GM23338 (cell line): ENCODE measurements at regions not wholly inside any gene's neighbourhood (a gene's known extent, or its start where the extent isn't known, plus 50 kb on each side); places are given as distances from the start of the nearest gene placed in this dataset.

Experiments used
- ATAC-seq: fragments of 200-7000 bp; cut with Tn5 transposase; 3 replicates; pipeline ENCODE4 v1.9.1; 2020
- DNase-seq: peaks from one replicate; pipeline ENCODE4 v3.0.0-alpha.2; 2015; ENCODE audit warnings: low spot score
- H2AFZ ChIP-seq: fragments of 200-600 bp; sonication (generic); 2 replicates; pipeline ENCODE4 v1.8.0; 2016; ENCODE audit warnings: antibody characterized with exemption, mild to moderate bottlenecking, moderate library complexity
- H3F3A ChIP-seq: fragments of 200-600 bp; sonication (generic); replicated peaks from 2 replicates; pipeline ENCODE4 v1.8.0; 2017; ENCODE audit warnings: antibody characterized with exemption, mixed run types, low read depth
- H3K27ac ChIP-seq: fragments of 200-600 bp; sonication (generic); 2 replicates; pipeline ENCODE4 v1.6.1; 2016; ENCODE audit warnings: low read depth
- H3K27me3 ChIP-seq: fragments of 200-600 bp; sonication (generic); 2 replicates; pipeline ENCODE4 v1.8.0; 2016; ENCODE audit warnings: mild to moderate bottlenecking, mixed run types, moderate library complexity; ENCODE audit not compliant: insufficient read depth
- H3K36me3 ChIP-seq: fragments of 200-600 bp; sonication (generic); 2 replicates; pipeline ENCODE4 v1.8.0; 2016; ENCODE audit warnings: mild to moderate bottlenecking; ENCODE audit not compliant: insufficient read depth
- H3K4me1 ChIP-seq: fragments of 200-600 bp; sonication (generic); 2 replicates; pipeline ENCODE4 v1.8.0; 2016; ENCODE audit warnings: mild to moderate bottlenecking, moderate library complexity; ENCODE audit not compliant: insufficient read depth
- H3K4me2 ChIP-seq: fragments of 200-600 bp; sonication (generic); 2 replicates; pipeline ENCODE4 v1.7.1; 2017; ENCODE audit warnings: mixed run types
- H3K4me3 ChIP-seq: fragments of 200-600 bp; sonication (generic); 2 replicates; pipeline ENCODE4 v1.6.1; 2016; ENCODE audit warnings: mixed run types
- H3K79me2 ChIP-seq: fragments of 200-600 bp; sonication (generic); replicated peaks from 2 replicates; pipeline ENCODE4 v1.8.0; 2017; ENCODE audit warnings: mild to moderate bottlenecking; ENCODE audit not compliant: insufficient read depth
- H3K9me2 ChIP-seq: fragments of 200-600 bp; sonication (generic); 2 replicates; pipeline ENCODE4 v1.8.0; 2017; ENCODE audit not compliant: insufficient read depth
- H4K20me1 ChIP-seq: fragments of 200-600 bp; sonication (generic); replicated peaks from 2 replicates; pipeline ENCODE4 v1.8.0; 2017; ENCODE audit warnings: mild to moderate bottlenecking; ENCODE audit not compliant: insufficient read depth
- H3K27ac Mint-ChIP-seq: 2 replicates; pipeline ENCODE4 v1.8.0; 2020; ENCODE audit warnings: inconsistent platforms, mild to moderate bottlenecking, moderate library complexity, mixed read lengths
- H3K27me3 Mint-ChIP-seq: 3 replicates; pipeline ENCODE4 v1.8.0; 2022; ENCODE audit warnings: low read depth, mild to moderate bottlenecking, moderate library complexity, mixed read lengths, inconsistent platforms; ENCODE audit not compliant: insufficient read depth, poor library complexity
- H3K36me3 Mint-ChIP-seq: 3 replicates; pipeline ENCODE4 v1.8.0; 2021; ENCODE audit warnings: low read depth, mild to moderate bottlenecking, inconsistent platforms, moderate library complexity, mixed read lengths
- H3K4me1 Mint-ChIP-seq: 3 replicates; pipeline ENCODE4 v1.8.0; 2020; ENCODE audit warnings: mild to moderate bottlenecking, inconsistent platforms, mixed read lengths
- H3K4me3 Mint-ChIP-seq: 3 replicates; pipeline ENCODE4 v1.8.0; 2021; ENCODE audit warnings: moderate library complexity, mild to moderate bottlenecking, inconsistent platforms, mixed read lengths
- H3K9me3 Mint-ChIP-seq: 3 replicates; pipeline ENCODE4 v1.8.0; 2020; ENCODE audit warnings: moderate library complexity, mild to moderate bottlenecking, inconsistent platforms, mixed read lengths
- CREB1 ChIP-seq: fragments of 250-450 bp; sonication (Bioruptor Pico); IDR thresholded peaks from 2 replicates; pipeline ENCODE4 v1.5.0; 2020; ENCODE audit warnings: low read depth, mild to moderate bottlenecking, moderate library complexity
- EZH2 ChIP-seq: fragments of 200-600 bp; sonication (generic); IDR thresholded peaks from one replicate; pipeline ENCODE4 v1.8.0; 2017; ENCODE audit warnings: antibody characterized with exemption, mild to moderate bottlenecking, low read depth; ENCODE audit not compliant: unreplicated experiment
- EZH2phosphoT487 ChIP-seq: fragments of 200-600 bp; sonication (generic); IDR thresholded peaks from one replicate; pipeline ENCODE4 v1.8.1; 2018; ENCODE audit warnings: antibody characterized with exemption; ENCODE audit not compliant: unreplicated experiment
- JUNB ChIP-seq: IDR thresholded peaks from one replicate; pipeline ENCODE4 v1.6.1; 2016; ENCODE audit warnings: antibody characterized with exemption; ENCODE audit not compliant: unreplicated experiment
- NANOG ChIP-seq: IDR thresholded peaks from 2 replicates; pipeline ENCODE4 v1.6.1; 2016; ENCODE audit warnings: antibody characterized with exemption, borderline replicate concordance
- POLR2AphosphoS5 ChIP-seq: IDR thresholded peaks from 2 replicates; pipeline ENCODE4 v1.6.1; 2016; ENCODE audit warnings: antibody characterized with exemption, low read depth
- STAT1 ChIP-seq: IDR thresholded peaks from one replicate; pipeline ENCODE4 v1.6.1; 2016; ENCODE audit warnings: antibody characterized with exemption; ENCODE audit not compliant: unreplicated experiment
- ZNF114 ChIP-seq: fragments of 250-450 bp; sonication (Bioruptor Pico); IDR thresholded peaks from 2 replicates; pipeline ENCODE4 v1.5.0; 2020; ENCODE audit warnings: mild to moderate bottlenecking, moderate library complexity
- ZNF331 ChIP-seq: fragments of 250-450 bp; sonication (Bioruptor Pico); IDR thresholded peaks from 2 replicates; pipeline ENCODE4 v1.5.0; 2020; ENCODE audit warnings: low read depth, mild to moderate bottlenecking, moderate library complexity
- TF ChIP-seq, protein P1 (sequence below): IDR thresholded peaks from 2 replicates; pipeline ENCODE4 v1.6.1; 2016; ENCODE audit warnings: antibody characterized with exemption
- TF ChIP-seq, protein P2 (sequence below), 2 experiments: fragments of 200-600 bp in 1 of 2; sonication (generic) in 1 of 2; conservative IDR thresholded peaks; 2 replicates each; pipeline versions ENCODE4 v1.5.1 to v1.6.1; 2016 to 2017; ENCODE audit warnings: antibody characterized with exemption in 2 of 2, low read depth in 2 of 2, mild to moderate bottlenecking in 2 of 2, moderate library complexity in 1 of 2
- TF ChIP-seq, protein P3 (sequence below): IDR thresholded peaks from one replicate; pipeline ENCODE4 v1.6.1; 2018; ENCODE audit warnings: antibody characterized with exemption; ENCODE audit not compliant: unreplicated experiment
- TF ChIP-seq, protein P4 (sequence below): fragments of 250-450 bp; sonication (Bioruptor Pico); IDR thresholded peaks from 2 replicates; pipeline ENCODE4 v1.5.0; 2020; ENCODE audit warnings: mild to moderate bottlenecking, moderate library complexity

DNA sequence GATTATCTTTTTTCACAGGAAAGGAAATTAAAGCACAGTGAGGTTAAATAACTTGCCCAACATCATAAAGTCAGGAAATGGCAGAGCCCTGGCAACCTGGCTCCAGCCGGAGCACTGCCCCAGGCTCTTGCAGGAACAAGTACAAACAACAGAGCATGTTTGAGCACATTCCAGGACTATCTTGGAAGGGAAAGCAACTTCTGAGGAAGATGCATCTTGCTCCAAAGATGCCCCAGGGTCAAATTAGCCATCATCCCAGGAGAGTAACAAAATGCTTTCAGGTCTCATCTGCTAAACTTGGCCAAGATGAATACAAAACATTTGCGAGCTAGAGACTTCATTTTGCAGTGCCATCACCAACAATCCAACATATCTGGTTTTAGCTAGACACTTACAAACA lies 162.4 kb upstream of the LRRN1 start:
- no peaks in the 10 kb centered on the region for H3K4me1 ChIP-seq
- Mint-ChIP-seq H3K4me1 (no peaks in the 10 kb centered on the region), H3K4me3 (no peak overlapping the region), H3K27me3 (no peaks in the 10 kb centered on the region), H3K9me3 (peaks cover 84% of the 10 kb centered on the region), H3K27ac (no peak overlapping the region), H3K36me3 (peaks cover 13% of the 10 kb centered on the region)
- DNase-seq: no peak
- ATAC-seq: no peak
- no peaks in the 10 kb centered on the region for H3K27me3 ChIP-seq
- H3K27ac ChIP-seq: no peak overlapping the region
- no peaks in the 10 kb centered on the region for H4K20me1 ChIP-seq
- H2AFZ ChIP-seq: no peak overlapping the region
- no peaks in the 10 kb centered on the region for H3K79me2 ChIP-seq
- no peak overlapping the region for H3K4me3 ChIP-seq
- TF ChIP-seq STAT1: no peak
- TF ChIP-seq EZH2: no peak
- no peak for TF ChIP-seq POLR2AphosphoS5
- TF ChIP-seq, protein P1, sequence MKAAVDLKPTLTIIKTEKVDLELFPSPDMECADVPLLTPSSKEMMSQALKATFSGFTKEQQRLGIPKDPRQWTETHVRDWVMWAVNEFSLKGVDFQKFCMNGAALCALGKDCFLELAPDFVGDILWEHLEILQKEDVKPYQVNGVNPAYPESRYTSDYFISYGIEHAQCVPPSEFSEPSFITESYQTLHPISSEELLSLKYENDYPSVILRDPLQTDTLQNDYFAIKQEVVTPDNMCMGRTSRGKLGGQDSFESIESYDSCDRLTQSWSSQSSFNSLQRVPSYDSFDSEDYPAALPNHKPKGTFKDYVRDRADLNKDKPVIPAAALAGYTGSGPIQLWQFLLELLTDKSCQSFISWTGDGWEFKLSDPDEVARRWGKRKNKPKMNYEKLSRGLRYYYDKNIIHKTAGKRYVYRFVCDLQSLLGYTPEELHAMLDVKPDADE: no peak
- TF ChIP-seq ZNF114 (CRISPR knock-in tag): no peak
- no peak for TF ChIP-seq ZNF331
- no peak for TF ChIP-seq CREB1
- no peak for TF ChIP-seq JUNB
- TF ChIP-seq EZH2phosphoT487: no peak
- TF ChIP-seq, protein P2, sequence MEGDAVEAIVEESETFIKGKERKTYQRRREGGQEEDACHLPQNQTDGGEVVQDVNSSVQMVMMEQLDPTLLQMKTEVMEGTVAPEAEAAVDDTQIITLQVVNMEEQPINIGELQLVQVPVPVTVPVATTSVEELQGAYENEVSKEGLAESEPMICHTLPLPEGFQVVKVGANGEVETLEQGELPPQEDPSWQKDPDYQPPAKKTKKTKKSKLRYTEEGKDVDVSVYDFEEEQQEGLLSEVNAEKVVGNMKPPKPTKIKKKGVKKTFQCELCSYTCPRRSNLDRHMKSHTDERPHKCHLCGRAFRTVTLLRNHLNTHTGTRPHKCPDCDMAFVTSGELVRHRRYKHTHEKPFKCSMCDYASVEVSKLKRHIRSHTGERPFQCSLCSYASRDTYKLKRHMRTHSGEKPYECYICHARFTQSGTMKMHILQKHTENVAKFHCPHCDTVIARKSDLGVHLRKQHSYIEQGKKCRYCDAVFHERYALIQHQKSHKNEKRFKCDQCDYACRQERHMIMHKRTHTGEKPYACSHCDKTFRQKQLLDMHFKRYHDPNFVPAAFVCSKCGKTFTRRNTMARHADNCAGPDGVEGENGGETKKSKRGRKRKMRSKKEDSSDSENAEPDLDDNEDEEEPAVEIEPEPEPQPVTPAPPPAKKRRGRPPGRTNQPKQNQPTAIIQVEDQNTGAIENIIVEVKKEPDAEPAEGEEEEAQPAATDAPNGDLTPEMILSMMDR (conservative IDR thresholded peaks at IDR 0.05; ENCODE audit: low read depth in 2 of 2): no peak
- TF ChIP-seq, protein P3, sequence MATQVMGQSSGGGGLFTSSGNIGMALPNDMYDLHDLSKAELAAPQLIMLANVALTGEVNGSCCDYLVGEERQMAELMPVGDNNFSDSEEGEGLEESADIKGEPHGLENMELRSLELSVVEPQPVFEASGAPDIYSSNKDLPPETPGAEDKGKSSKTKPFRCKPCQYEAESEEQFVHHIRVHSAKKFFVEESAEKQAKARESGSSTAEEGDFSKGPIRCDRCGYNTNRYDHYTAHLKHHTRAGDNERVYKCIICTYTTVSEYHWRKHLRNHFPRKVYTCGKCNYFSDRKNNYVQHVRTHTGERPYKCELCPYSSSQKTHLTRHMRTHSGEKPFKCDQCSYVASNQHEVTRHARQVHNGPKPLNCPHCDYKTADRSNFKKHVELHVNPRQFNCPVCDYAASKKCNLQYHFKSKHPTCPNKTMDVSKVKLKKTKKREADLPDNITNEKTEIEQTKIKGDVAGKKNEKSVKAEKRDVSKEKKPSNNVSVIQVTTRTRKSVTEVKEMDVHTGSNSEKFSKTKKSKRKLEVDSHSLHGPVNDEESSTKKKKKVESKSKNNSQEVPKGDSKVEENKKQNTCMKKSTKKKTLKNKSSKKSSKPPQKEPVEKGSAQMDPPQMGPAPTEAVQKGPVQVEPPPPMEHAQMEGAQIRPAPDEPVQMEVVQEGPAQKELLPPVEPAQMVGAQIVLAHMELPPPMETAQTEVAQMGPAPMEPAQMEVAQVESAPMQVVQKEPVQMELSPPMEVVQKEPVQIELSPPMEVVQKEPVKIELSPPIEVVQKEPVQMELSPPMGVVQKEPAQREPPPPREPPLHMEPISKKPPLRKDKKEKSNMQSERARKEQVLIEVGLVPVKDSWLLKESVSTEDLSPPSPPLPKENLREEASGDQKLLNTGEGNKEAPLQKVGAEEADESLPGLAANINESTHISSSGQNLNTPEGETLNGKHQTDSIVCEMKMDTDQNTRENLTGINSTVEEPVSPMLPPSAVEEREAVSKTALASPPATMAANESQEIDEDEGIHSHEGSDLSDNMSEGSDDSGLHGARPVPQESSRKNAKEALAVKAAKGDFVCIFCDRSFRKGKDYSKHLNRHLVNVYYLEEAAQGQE: no peak
- TF ChIP-seq, protein P4, sequence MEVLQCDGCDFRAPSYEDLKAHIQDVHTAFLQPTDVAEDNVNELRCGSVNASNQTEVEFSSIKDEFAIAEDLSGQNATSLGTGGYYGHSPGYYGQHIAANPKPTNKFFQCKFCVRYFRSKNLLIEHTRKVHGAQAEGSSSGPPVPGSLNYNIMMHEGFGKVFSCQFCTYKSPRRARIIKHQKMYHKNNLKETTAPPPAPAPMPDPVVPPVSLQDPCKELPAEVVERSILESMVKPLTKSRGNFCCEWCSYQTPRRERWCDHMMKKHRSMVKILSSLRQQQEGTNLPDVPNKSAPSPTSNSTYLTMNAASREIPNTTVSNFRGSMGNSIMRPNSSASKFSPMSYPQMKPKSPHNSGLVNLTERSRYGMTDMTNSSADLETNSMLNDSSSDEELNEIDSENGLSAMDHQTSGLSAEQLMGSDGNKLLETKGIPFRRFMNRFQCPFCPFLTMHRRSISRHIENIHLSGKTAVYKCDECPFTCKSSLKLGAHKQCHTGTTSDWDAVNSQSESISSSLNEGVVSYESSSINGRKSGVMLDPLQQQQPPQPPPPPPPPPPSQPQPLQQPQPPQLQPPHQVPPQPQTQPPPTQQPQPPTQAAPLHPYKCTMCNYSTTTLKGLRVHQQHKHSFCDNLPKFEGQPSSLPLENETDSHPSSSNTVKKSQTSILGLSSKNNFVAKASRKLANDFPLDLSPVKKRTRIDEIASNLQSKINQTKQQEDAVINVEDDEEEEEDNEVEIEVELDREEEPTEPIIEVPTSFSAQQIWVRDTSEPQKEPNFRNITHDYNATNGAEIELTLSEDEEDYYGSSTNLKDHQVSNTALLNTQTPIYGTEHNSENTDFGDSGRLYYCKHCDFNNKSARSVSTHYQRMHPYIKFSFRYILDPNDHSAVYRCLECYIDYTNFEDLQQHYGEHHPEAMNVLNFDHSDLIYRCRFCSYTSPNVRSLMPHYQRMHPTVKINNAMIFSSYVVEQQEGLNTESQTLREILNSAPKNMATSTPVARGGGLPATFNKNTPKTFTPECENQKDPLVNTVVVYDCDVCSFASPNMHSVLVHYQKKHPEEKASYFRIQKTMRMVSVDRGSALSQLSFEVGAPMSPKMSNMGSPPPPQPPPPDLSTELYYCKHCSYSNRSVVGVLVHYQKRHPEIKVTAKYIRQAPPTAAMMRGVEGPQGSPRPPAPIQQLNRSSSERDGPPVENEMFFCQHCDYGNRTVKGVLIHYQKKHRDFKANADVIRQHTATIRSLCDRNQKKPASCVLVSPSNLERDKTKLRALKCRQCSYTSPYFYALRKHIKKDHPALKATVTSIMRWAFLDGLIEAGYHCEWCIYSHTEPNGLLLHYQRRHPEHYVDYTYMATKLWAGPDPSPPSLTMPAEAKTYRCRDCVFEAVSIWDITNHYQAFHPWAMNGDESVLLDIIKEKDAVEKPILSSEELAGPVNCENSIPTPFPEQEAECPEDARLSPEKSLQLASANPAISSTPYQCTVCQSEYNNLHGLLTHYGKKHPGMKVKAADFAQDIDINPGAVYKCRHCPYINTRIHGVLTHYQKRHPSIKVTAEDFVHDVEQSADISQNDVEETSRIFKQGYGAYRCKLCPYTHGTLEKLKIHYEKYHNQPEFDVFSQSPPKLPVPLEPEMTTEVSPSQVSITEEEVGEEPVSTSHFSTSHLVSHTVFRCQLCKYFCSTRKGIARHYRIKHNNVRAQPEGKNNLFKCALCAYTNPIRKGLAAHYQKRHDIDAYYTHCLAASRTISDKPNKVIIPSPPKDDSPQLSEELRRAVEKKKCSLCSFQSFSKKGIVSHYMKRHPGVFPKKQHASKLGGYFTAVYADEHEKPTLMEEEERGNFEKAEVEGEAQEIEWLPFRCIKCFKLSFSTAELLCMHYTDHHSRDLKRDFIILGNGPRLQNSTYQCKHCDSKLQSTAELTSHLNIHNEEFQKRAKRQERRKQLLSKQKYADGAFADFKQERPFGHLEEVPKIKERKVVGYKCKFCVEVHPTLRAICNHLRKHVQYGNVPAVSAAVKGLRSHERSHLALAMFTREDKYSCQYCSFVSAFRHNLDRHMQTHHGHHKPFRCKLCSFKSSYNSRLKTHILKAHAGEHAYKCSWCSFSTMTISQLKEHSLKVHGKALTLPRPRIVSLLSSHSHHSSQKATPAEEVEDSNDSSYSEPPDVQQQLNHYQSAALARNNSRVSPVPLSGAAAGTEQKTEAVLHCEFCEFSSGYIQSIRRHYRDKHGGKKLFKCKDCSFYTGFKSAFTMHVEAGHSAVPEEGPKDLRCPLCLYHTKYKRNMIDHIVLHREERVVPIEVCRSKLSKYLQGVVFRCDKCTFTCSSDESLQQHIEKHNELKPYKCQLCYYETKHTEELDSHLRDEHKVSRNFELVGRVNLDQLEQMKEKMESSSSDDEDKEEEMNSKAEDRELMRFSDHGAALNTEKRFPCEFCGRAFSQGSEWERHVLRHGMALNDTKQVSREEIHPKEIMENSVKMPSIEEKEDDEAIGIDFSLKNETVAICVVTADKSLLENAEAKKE: no peak
- no peak for TF ChIP-seq NANOG
- H3K9me2 ChIP-seq: no peaks in the 10 kb centered on the region
- no peaks in the 10 kb centered on the region for H3F3A ChIP-seq
- H3K4me2 ChIP-seq: no peak overlapping the region
- H3K36me3 ChIP-seq: no peaks in the 10 kb centered on the region
